ENCODE measurements at regions not wholly inside any gene's neighbourhood (a gene's known extent, or its start where the extent isn't known, plus 50 kb on each side); places are given as distances from the start of the nearest gene placed in this dataset.

DNA sequence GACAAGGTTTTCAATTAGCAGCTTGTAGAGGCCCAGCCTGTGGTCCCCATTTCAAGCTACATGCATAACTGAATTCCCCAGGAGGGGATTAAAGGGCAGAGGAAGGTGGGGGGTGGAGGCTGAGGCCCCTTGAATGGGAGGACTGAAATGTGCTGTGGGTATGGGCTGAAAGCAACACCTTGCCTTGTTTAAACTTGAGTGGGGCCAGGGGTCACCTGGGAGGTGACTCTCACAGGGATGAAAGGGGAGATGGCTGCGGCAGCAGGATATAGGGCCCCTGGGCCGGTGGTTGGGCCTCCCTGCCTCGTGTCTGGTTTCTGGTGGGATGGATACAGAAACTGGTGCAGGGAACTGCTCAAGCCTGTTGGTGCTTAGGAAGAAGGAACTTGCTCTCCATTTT, 225.9 kb upstream of the SPRED2 start:
- intact Hi-C loops (cut with DNase I; ENCODE audit: low total_unique reads), result no loop called here
- Histone ChIP-seq H3K36me3 (no peaks in the 10 kb centered on the region), H3K4me1 (peaks cover 6 to 10% of the 10 kb centered on the region in 2 donors), H3K27me3 (peaks cover 0 to 6% (median 0%) of the 10 kb centered on the region in 3 donors), H3K27ac (no peak overlapping the region), H3K9me3 (no peaks in the 10 kb centered on the region), H3K4me3 (no peak overlapping the region)
- in situ Hi-C loops (cut with MboI; ENCODE audit: low sequenced_read_pairs in 4 of 4), result no loop called here
- ATAC-seq (no peak), DNase-seq (no peak)
- TF ChIP-seq POLR2A (IDR thresholded peaks at IDR 0.05), result no peak
- TF ChIP-seq, protein P1, sequence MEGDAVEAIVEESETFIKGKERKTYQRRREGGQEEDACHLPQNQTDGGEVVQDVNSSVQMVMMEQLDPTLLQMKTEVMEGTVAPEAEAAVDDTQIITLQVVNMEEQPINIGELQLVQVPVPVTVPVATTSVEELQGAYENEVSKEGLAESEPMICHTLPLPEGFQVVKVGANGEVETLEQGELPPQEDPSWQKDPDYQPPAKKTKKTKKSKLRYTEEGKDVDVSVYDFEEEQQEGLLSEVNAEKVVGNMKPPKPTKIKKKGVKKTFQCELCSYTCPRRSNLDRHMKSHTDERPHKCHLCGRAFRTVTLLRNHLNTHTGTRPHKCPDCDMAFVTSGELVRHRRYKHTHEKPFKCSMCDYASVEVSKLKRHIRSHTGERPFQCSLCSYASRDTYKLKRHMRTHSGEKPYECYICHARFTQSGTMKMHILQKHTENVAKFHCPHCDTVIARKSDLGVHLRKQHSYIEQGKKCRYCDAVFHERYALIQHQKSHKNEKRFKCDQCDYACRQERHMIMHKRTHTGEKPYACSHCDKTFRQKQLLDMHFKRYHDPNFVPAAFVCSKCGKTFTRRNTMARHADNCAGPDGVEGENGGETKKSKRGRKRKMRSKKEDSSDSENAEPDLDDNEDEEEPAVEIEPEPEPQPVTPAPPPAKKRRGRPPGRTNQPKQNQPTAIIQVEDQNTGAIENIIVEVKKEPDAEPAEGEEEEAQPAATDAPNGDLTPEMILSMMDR (IDR thresholded peaks at IDR 0.05 in 4 of 5, conservative IDR thresholded peaks at IDR 0.05 in 1 of 5), result no peak

DNA sequence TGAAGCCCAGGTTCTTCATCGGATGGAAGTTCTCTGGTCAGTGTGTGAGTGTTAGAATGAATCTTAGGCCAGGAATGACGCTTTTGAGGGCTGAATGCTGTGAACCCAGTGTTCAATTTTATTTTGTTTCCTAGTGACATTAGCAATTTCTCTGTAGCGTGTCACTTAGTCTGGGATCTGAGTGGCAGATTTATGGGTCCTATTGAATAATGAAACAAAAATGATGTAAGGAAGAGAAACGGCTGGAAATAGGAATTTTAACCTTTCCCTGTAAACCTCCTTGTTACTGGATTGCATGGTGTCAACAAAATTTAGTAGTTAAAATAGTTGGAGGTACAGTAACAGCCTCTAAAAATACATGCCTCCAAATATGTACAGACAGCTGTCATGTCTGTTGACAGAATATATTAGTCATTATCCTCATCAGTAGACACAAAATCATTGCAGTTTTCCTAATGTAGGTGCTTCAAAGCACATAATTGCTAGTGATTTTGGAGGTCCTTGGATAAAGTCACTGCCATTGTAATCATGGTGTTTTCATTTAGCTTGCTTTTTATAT, 223.8 kb upstream of the SPRED2 start:
- in situ Hi-C loops (cut with MboI; ENCODE audit: low sequenced_read_pairs in 4 of 4), result no loop called here
- Histone ChIP-seq H3K4me3 (no peak overlapping the region), H3K36me3 (no peaks in the 10 kb centered on the region), H3K9me3 (no peaks in the 10 kb centered on the region), H3K4me1 (peaks cover 0 to 10% of the 10 kb centered on the region in 2 donors), H3K27ac (no peak overlapping the region), H3K27me3 (no peaks in the 10 kb centered on the region)
- intact Hi-C loops (cut with DNase I; ENCODE audit: low total_unique reads), result no loop called here
- DNase-seq (no peak), ATAC-seq (peak in 1 of 2 donors; percentile 56)
- TF ChIP-seq, protein P1 (IDR thresholded peaks at IDR 0.05 in 4 of 5, conservative IDR thresholded peaks at IDR 0.05 in 1 of 5), result no peak
- no peak for TF ChIP-seq POLR2A (IDR thresholded peaks at IDR 0.05)

DNA sequence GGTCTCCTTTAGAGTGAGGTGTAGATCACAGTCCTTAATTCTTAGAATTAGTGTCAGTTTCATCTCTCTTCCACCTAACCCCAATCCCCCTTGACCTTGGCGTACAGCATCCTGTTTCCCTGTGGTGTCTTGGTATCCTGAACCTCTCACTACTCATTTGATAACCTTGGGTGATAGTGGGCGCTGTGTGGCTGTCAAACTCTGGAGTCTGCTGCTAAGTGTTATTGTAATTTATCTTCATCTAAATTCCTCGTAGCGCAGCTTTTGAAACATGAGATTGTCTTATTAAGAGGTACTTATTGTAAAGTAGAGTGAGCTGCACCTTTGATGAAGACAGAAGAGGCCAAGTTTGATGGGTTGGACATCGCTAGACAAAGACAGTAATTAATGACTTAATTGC, 222.6 kb upstream of the SPRED2 start:
- Histone ChIP-seq H3K4me1 (peaks cover 0 to 10% of the 10 kb centered on the region in 2 donors), H3K27ac (no peak overlapping the region), H3K36me3 (no peaks in the 10 kb centered on the region), H3K9me3 (no peaks in the 10 kb centered on the region), H3K27me3 (no peaks in the 10 kb centered on the region), H3K4me3 (no peak overlapping the region)
- intact Hi-C loops (cut with DNase I; ENCODE audit: low total_unique reads) (no loop called here), in situ Hi-C loops (cut with MboI; ENCODE audit: low sequenced_read_pairs in 4 of 4) (no loop called here)
- TF ChIP-seq, protein P1 (IDR thresholded peaks at IDR 0.05 in 4 of 5, conservative IDR thresholded peaks at IDR 0.05 in 1 of 5), result no peak
- no peak for TF ChIP-seq POLR2A (IDR thresholded peaks at IDR 0.05)
- no peak for ATAC-seq
- no peak for DNase-seq

DNA sequence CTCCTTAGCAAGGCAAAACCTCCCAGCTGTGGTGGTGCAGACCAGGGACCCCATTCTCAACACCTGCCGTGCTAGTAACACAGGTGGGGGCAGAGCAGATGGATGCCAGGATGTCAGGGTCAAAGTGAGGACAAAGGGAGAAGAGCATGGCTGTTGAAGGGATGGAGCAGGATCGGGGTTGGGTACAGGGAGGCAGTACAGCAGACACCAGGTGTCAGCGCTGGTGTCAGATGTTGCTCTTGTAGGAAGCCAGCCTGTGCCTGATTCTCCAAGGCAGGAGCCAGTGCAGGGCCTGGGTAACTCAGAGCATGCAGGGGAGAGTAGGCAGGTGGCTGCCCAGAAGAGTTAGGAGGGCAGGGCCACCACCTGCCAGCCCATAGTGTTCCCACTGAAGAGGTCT, 222.1 kb upstream of the SPRED2 start:
- intact Hi-C loops (cut with DNase I; ENCODE audit: low total_unique reads) (no loop called here), in situ Hi-C loops (cut with MboI; ENCODE audit: low sequenced_read_pairs in 4 of 4) (no loop called here)
- DNase-seq, result no peak
- ATAC-seq, result no peak
- Histone ChIP-seq H3K27me3 (no peaks in the 10 kb centered on the region), H3K9me3 (no peaks in the 10 kb centered on the region), H3K4me3 (no peak overlapping the region), H3K27ac (no peak overlapping the region), H3K4me1 (peaks cover 0 to 10% of the 10 kb centered on the region in 2 donors), H3K36me3 (no peaks in the 10 kb centered on the region)
- TF ChIP-seq POLR2A (IDR thresholded peaks at IDR 0.05), result no peak
- TF ChIP-seq, protein P1 (IDR thresholded peaks at IDR 0.05 in 4 of 5, conservative IDR thresholded peaks at IDR 0.05 in 1 of 5), result no peak

DNA sequence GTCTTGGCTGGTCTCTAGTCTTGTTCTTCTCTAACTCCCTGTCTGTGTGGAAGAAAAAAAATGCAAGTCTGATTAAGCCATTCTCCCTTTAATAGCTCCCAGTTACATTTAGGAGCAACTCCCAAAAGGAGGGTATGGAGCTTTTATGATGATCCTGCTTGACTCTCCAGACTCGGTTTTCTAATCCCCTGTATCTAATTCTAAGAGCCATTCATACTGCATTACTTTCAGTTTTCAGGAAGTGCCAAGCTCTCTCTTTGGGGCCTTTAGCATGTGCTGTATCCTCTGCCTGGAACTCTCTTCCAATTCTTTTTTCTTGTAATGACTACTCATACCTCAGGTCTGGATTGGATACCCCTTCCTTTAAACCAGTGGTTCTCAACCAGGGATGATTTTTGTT, 219.7 kb upstream of the SPRED2 start:
- Histone ChIP-seq H3K4me1 (peaks cover 0 to 10% of the 10 kb centered on the region in 2 donors), H3K4me3 (no peak overlapping the region), H3K27ac (no peak overlapping the region), H3K36me3 (no peaks in the 10 kb centered on the region), H3K9me3 (no peaks in the 10 kb centered on the region), H3K27me3 (no peaks in the 10 kb centered on the region)
- ATAC-seq (no peak), DNase-seq (no peak)
- intact Hi-C loops (cut with DNase I; ENCODE audit: low total_unique reads) (no loop called here), in situ Hi-C loops (cut with MboI; ENCODE audit: low sequenced_read_pairs in 4 of 4) (no loop called here)
- TF ChIP-seq, protein P1 (IDR thresholded peaks at IDR 0.05 in 4 of 5, conservative IDR thresholded peaks at IDR 0.05 in 1 of 5), result no peak
- TF ChIP-seq POLR2A (IDR thresholded peaks at IDR 0.05), result no peak
